GM21619 (cell line): ENCODE measurements at regions not wholly inside any gene's neighbourhood (a gene's known extent, or its start where the extent isn't known, plus 50 kb on each side); places are given as distances from the start of the nearest gene placed in this dataset.
"Not testable (repeated sequence)": the region's sequence is repeated elsewhere in the genome, so short reads cannot be mapped to it uniquely, and the experiment has no call there.

ENCODE experiments used
- ATAC-seq: cut with Tn5 transposase; IDR thresholded peaks from one replicate; pipeline ENCODE4 v1.9.1; 2021; ENCODE audit not compliant: unreplicated experiment

GRCh38 chr6:135129136-135129856 is 51.8 kb upstream of the MYB start:
- peak; percentile 47 for ATAC-seq

- peak; percentile 87 for ATAC-seq
Observed at GRCh38 chr6:135128268-135128914, 52.7 kb upstream of the MYB start.

- ATAC-seq, result no peak
Observed at GRCh38 chr6:135126729-135127128, 54.4 kb upstream of the MYB start.

- no peak for ATAC-seq
Observed at GRCh38 chr6:135126034-135126433, 55.1 kb upstream of the MYB start.

- ATAC-seq, result no peak
Observed at GRCh38 chr6:135121434-135121833, 59.7 kb upstream of the MYB start.

- ATAC-seq, result no peak
Observed at GRCh38 chr6:135118134-135118730, 62.9 kb upstream of the MYB start.

GRCh38 chr6:135117413-135117968 is 62.9 kb upstream of the HBS1L start:
- no peak for ATAC-seq

- ATAC-seq, result no peak
Observed at GRCh38 chr6:135116571-135116970, 61.9 kb upstream of the HBS1L start.

- no peak for ATAC-seq
Observed at GRCh38 chr6:135115834-135116233, 61.2 kb upstream of the HBS1L start.

GRCh38 chr6:135115411-135115810 is 60.8 kb upstream of the HBS1L start:
- ATAC-seq, result no peak

GRCh38 chr6:135114355-135115145 is 59.9 kb upstream of the HBS1L start:
- ATAC-seq, result peak; percentile 71

GRCh38 chr6:135113860-135114259 is 59.2 kb upstream of the HBS1L start:
- no peak for ATAC-seq

GRCh38 chr6:135112951-135113350 is 58.3 kb upstream of the HBS1L start:
- ATAC-seq, result not testable (repeated sequence)

GRCh38 chr6:135110261-135110781 is 55.7 kb upstream of the HBS1L start:
- not testable (repeated sequence) for ATAC-seq

- no peak for ATAC-seq
Observed at GRCh38 chr6:135109761-135110160, 55.1 kb upstream of the HBS1L start.

GRCh38 chr6:135108692-135109091 is 54.1 kb upstream of the HBS1L start:
- no peak for ATAC-seq

- no peak for ATAC-seq
Observed at GRCh38 chr6:135106611-135107010, 52.0 kb upstream of the HBS1L start.

- no peak for ATAC-seq
Observed at GRCh38 chr6:135105710-135106109, 51.1 kb upstream of the HBS1L start.

- no peak for ATAC-seq
Observed at GRCh38 chr6:135105299-135105698, 50.7 kb upstream of the HBS1L start.
